GM12878 (cell line): ENCODE measurements at regions not wholly inside any gene's neighbourhood (a gene's known extent, or its start where the extent isn't known, plus 50 kb on each side); places are given as distances from the start of the nearest gene placed in this dataset.

ENCODE experiments used
- ATF3 ChIP-seq: IDR thresholded peaks from 2 replicates; pipeline ENCODE4 v1.6.1; 2011; ENCODE audit warnings: low read depth, mild to moderate bottlenecking, low read length, moderate library complexity, borderline replicate concordance; ENCODE audit errors: extremely low read depth
- CTCF ChIP-seq, 3 experiments: IDR thresholded peaks in 2 of 3; conservative IDR thresholded peaks in 1 of 3; 2 replicates each; pipeline ENCODE4 v1.5.1; 2011; ENCODE audit warnings: low read depth in 3 of 3, low read length in 3 of 3, mild to moderate bottlenecking in 3 of 3, control low read depth in 2 of 3, moderate library complexity in 2 of 3, inconsistent platforms in 1 of 3, mixed read lengths in 1 of 3; ENCODE audit not compliant: control insufficient read depth in 2 of 3, insufficient read depth in 1 of 3; ENCODE audit errors: extremely low read depth in 1 of 3
- EZH2 ChIP-seq: IDR thresholded peaks from 2 replicates; pipeline ENCODE4 v1.6.1; 2012; ENCODE audit warnings: low read depth, mild to moderate bottlenecking, control low read depth, inconsistent platforms, low read length, borderline replicate concordance; ENCODE audit not compliant: control insufficient read depth
- FOXM1 ChIP-seq: IDR thresholded peaks from 2 replicates; pipeline ENCODE4 v1.6.1; 2012; ENCODE audit warnings: low read depth, mild to moderate bottlenecking, inconsistent platforms, low read length, moderate library complexity
- MAX ChIP-seq: IDR thresholded peaks from 2 replicates; pipeline ENCODE4 v1.6.1; 2012; ENCODE audit warnings: low read depth, low read length, improper control_type of control experiment
- NFIC ChIP-seq: IDR thresholded peaks from 2 replicates; pipeline ENCODE4 v1.6.1; 2012; ENCODE audit warnings: low read depth, mild to moderate bottlenecking, inconsistent platforms, low read length, moderate library complexity

- no peak for TF ChIP-seq FOXM1
- no peak for TF ChIP-seq ATF3
- no peak for TF ChIP-seq MAX
- TF ChIP-seq EZH2: no peak
- no peak for TF ChIP-seq CTCF (IDR thresholded peaks at IDR 0.05 in 2 of 3, conservative IDR thresholded peaks at IDR 0.05 in 1 of 3; ENCODE audit: control insufficient read depth in 2 of 3, extremely low read depth in 1 of 3, insufficient read depth in 1 of 3, low read depth in 3 of 3, low read length in 3 of 3)
- TF ChIP-seq NFIC: no peak
Measured at GRCh38 chr2:18804536-18804935, 215.2 kb upstream of the NT5C1B start.
